ENCODE measurements at regions not wholly inside any gene's neighbourhood (a gene's known extent, or its start where the extent isn't known, plus 50 kb on each side); places are given as distances from the start of the nearest gene placed in this dataset.
"Not testable (repeated sequence)": the region's sequence is repeated elsewhere in the genome, so short reads cannot be mapped to it uniquely, and the experiment has no call there.

DNA sequence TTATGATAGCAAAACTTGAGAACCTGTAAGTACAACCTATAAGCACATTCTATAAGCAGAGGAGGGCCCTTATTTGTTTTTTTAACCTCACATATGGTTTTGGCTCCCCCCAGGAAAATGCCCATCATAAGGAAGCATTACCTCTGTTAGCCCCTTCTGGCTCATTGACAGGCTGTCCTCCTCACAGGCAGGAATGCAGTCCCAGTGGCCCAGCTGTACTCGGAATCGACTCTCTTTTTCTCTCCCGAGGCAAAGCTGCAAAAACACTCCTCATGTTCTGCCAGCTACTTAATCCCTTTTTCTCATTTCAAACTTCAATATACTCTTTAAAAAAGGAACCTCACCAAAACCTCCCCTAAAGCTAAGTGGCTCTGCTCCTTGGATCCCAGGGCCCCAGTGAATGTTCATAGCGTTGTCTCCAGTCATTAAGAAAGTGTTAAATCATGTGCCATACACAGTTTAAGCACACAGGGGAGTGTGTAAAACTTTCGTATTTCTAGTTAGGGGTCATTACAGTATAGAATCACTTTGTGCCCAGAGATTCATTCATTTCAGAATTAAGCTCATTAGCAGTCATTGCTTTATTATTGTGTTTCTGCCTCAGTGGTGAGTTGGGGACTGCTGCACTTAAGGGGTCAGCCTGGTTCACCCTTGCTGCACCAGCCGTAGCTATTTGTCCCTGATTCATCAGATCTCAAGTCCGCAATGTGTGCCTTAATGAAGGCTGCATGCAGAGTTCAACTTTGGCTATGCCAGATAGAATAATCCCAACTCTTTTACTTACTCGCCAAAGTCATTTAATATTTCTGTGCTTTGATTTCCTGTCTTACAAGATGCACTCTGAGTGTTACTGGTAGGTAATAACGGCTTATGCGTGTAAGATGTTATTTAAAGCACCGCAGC, 57.6 kb downstream of the JRKL start:
- no peak for DNase-seq (ENCODE audit: low read depth)

DNA sequence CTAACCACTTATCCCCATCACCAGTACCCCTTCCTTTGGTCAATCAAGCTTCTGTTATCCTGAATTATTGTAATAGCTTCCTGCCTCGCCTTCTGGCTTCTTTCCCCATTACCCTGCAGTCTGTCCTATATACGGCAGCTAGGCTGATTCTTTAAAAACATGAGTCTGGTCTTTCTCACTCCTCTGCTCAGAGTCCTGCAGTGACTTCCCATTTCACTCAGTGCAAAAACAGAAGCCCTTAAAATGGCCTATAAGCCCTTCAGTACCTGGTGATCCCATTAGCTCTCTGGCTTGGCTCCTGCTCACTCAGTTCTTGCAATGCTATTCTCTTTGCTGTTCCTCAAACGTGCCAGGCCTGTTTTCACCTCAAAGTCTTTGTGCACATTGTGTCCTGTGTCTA, 58.4 kb downstream of the JRKL start:
- DNase-seq (ENCODE audit: low read depth): no peak

DNA sequence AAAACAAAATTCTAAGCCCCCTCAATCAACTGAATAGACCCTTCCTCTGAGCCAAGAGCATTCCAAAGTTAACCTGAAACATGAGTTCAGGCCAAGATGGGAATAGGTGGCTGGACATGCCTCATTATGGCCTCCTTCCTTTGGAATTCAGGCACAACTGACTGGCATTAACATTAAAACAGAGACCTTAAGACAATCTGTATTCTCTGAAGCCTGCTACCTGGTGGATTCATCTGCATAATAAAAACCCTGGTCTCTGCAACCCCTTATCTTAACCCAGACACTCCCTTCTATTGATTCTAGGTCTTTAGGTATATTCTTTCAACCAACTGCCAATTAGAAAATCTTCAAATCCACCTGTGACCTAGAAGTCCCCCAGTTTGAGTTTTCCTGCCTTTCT, 66.3 kb downstream of the JRKL start:
- no peak for DNase-seq (ENCODE audit: low read depth)

DNA sequence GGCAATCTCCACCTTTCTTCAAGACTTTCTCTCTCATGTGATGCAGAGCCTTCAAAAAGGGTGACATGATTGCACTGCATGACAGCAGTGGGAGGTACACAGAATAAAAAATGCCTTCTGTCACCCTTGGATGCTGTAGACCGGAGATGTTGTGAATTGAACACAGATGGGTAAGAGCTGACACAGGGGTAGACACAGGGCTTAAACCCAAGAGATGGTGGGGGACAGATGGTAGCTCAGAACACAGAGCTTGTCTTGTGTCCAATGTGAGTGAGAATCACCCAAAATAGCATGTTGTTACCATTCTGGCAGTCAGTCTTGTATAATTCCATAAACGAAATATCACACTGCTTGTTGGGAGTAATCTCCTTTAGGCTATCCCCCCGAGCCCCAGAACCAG, 69.9 kb downstream of the JRKL start:
- DNase-seq (ENCODE audit: low read depth): no peak

DNA sequence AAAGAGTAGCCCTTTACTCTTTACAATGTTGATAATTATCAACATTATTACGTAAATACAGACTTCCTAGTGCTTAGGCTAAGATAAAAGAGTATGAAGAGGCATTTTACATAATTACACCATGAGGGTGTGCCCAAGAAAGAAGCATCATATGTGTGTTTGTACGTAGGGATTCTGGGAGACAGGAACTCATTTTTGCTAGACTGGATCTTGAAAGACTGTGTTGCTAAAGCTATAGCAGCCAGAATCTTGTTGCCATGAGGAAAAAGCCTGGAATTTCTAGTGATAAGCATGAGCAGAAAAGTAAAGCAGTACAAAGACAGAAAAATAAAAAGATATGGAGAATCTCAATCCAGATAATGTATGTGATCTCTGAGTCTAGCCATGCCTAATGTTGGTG, 72.1 kb downstream of the JRKL start:
- no peak for DNase-seq (ENCODE audit: low read depth)

DNA sequence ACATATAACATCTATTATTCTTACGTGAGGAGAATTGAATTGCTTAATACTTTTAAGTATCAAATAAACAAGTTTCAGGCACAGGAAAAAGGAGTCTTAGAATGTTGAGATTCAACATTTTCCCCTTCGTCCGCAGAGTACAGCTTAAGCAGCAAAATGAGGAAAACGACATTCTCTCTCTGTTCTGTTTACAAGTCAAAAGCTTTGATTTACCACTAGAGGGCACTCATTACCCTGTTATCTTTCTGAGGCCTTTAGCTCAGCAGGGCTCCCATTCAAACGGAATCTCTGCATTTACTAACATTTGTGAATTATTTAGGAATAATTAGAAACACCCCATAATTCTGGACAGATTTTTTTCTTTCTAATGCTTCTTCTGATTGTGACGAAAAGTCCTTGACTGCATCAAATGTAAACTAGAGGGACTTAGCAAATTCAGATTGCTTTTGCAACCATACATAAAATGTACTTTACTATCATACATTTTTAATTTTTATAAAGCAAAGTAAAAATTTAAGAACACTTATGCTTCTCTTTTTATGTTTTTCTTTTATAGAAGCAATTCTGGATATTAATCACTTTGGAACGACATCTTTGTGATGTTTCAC, 75.0 kb downstream of the JRKL start:
- peak; percentile 81 for DNase-seq (ENCODE audit: low read depth)

DNA sequence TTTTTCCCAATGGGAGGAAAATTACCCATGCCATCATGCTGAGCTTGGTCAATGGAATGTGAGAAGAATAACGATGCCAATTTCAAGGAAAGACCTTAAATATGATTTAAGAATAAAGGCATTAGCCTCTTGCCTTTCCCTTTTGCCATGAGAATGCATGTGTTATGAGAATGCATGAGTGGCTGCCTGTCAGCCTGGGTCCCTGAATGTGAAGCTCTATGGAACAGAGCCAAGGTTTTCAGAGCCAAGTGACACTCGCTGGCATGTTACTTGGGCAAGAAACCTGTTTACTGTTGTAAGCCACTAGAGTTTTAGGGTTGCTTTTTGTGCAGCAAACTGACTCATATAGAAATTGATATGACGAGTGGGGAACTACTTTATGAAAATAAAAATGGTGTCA, 75.7 kb downstream of the JRKL start:
- DNase-seq (ENCODE audit: low read depth): no peak

DNA sequence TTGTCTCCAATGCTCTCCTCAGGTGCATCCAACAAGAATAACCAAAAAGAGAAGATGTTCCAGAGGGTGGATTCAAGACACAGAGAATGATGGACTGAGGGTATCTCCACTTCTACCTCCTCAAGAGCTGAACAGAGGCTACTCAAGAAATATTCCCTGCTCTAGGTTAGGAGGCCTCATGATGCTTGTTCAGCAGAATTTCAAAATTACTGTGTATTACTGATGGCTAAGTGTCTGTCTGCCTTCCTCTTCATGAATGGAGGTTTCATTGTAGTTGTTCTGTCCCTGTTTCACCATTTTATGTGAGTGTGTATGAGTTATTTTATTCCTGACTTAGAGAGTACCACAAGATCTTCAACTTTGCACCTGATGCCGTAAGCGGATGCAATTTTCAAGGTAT, 76.8 kb downstream of the JRKL start:
- DNase-seq (ENCODE audit: low read depth): no peak

DNA sequence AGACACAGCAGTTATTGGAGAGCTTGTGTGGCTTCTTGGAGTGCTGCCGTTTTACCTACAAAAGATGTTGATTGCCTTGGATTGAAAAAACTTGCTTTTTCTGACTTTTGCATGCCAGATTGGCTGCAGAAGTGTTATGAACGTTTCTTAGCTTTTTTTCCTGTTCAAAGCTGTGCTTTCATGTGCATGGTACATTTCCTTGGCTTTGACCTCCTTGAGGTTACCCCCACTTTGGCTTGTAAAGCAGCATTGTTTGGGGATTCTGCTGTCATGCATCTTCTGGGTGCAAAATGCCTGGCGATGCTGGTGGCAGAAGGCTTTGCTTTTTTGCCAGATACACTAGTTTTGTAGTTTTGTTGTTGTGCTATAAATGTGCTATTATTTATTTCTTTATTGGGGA, 80.0 kb downstream of the JRKL start:
- no peak for DNase-seq (ENCODE audit: low read depth)

DNA sequence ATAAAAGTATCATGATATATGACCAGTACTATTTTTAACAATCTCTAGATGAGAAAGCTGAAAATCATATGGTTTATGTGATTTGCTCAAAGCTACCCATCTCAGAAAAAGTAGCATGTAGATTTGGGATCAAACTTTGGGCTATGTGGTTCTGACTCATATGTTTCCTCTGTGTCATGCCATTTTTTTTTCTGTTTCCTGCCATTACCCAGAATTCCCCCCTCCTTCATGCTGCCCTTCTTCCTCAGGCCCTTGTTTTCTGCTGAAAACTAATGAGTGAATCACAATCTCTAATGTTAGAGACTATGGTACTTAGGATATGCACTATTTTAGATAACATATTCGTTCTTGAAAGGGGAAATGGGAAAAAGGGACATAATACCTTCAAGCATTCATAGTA, 80.7 kb downstream of the JRKL start:
- DNase-seq (ENCODE audit: low read depth): no peak

DNA sequence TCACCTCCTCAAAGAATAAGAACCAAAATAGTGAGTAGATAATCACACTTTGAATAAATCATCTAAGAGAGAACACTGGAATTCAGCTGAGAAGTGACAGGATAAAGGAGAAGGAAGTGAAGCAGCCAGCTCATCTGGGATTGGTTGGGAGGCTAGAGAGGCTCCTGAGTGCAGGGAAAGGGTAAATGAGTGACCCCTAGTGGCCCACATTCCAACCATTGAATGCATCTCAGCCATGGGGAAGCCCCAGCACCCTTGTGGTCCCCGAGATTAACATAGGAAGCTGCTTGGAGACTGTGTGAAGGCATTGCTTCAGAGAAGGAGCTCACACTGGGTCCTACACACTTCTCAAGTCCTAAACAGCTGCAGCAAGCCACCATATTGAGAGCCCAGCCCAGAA, 82.3 kb downstream of the JRKL start:
- no peak for DNase-seq (ENCODE audit: low read depth)

DNA sequence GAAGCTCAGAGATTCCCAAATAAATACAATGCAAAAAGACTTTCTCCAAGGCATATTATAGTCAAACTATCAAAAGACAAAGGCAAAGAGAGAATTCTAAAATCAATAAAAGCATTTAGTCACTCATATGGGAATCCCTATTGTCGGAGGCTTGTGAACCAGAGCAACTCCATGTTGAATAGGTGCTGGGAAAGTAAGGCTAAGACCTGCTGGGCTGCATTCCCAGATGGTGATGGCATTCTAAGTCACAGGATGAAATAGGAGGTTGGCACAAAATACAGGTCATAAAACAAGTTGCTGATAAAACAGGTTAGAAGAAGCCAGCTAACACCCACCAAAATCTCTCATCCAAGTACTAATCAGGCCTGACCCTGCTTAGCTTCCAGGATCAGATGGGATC, 84.5 kb downstream of the JRKL start:
- DNase-seq (ENCODE audit: low read depth): no peak

DNA sequence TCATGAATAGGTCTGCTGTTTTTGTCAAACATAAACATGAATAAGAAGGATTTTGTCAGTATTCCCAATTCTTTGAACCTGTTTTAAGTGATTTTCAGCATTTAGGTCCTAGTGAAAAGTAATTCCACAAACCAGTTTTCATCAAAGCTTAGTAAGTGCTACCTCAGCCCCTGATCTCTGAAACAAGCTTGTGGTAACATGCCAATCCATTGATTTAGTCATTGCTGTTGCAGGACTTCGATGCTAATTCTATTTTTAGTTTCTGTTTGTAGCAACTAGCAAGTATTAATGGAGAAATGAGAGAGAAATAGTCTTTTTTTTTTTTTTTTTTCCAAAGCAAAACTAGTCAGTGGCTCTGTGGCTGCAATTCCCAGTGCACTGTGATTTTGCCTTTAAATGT, 91.4 kb downstream of the JRKL start:
- DNase-seq (ENCODE audit: low read depth): no peak

DNA sequence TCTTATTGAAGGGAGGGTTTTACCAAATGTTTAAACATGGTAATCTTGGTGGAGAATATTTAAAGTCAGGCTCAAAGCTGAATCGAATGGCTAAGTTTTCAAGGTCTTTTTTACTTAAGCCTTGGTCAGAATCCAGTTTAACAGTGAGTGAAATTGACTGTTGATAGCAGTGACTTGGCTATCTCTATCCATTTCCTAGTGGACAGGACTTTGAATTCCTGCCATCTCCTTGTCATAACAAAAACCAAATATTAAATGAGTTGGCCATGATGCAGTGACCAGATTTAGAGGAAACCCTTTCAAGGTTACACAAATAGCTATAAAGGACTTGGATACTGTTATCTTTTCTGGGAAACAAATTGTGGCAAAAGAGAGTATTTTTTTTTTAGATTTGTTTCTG, 92.0 kb downstream of the JRKL start:
- DNase-seq (ENCODE audit: low read depth): peak; percentile 16

DNA sequence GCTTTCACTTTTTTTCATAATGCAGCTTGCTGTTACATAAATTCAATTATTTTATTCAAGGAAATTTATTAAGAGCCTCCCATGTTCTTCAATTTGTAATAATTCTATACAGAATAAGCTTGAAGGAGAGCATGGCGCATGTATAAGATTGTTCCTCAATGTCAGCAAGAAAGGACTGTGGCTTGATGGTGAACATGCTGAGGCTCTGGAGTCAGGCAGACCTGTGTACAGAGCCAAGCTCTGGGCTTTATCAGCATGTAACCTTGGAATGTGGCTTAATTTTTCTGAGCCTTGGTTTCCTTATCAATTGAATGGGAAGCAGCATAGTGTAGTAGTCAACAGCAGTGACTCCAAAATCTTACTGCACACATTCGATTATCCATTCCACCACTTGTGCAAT, 92.4 kb downstream of the JRKL start:
- DNase-seq (ENCODE audit: low read depth): no peak

DNA sequence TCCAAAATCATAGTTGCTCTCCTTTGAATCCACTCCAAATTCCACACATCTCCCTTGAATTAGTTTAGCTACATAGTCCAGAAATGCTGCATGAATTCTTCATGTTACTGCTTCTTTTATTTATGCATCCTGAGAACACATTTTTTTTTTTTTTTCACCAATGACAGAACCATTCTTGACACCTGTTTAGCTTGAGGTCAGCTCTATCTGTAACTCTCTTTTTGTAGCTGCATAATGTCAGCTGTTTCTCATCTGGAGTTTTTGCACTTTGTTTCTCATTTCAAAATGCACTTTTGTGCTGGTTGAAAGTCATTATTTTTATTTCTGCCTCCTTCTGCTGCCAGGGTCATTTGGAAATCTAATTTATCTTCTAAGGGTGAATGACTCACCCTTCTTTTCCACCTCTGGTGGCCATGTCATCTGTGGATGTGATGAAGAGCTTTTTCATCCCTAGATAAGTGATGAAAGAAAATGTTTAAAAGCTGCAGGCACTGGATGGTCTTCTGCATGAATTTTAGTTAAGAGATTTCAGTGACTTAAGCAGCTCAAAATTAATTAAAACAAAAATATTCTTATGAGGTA, 93.7 kb downstream of the JRKL start:
- peak; percentile 58 for DNase-seq (ENCODE audit: low read depth)

DNA sequence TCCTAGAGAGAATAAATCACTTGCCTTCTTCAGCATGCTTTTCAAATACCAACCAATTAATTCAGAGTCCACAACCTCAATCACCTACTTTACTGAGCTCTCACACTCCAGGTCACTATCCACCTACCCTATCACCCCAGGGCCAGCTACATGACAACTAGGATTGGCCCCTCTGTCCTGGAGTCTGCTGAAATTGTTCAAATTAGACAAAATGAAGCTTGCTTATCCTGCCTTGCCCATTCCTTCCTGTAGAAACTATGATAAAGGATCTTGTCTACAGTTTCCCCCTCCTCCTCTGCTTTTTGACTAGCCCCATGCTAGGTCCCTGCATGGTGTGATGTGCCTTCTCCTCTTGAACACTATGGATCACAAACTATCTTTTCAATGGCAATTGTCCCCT, 94.5 kb downstream of the JRKL start:
- no peak for DNase-seq (ENCODE audit: low read depth)

DNA sequence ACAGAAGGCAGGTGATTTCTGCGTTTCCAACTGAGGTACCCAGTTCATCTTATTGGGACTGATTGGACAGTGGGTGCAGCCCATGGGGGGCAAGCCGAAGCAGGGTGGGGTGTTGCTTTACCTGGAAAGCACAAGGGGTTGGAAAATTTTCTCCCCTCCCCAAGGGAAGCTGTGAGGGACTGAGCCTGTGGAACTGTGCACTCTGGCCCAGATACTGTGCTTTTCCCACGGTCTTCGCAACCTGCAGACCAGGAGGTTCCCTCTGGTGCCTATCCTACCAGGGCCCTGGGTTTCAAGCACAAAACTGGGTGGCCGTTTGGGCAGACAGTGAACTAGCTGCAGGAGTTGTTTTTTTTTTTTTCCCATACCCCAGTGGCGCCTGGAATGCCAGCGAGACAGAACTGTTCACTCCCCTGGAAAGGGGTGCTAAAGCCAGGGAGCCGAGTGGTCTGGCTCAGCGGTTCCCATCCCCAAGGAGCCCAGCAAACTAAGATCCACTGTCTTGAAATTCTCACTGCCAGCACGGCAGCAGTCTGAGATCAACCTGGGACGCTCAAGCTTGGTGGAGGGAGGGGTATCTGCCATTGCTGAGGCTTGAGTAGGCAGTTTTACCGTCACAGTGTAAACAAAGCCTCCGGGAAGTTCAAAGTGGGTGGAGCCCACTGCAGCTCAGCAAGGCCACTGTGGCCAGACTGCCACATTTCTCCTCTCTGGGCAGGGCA, 97.2 kb downstream of the JRKL start:
- peak; percentile 70 for DNase-seq (ENCODE audit: low read depth)

DNA sequence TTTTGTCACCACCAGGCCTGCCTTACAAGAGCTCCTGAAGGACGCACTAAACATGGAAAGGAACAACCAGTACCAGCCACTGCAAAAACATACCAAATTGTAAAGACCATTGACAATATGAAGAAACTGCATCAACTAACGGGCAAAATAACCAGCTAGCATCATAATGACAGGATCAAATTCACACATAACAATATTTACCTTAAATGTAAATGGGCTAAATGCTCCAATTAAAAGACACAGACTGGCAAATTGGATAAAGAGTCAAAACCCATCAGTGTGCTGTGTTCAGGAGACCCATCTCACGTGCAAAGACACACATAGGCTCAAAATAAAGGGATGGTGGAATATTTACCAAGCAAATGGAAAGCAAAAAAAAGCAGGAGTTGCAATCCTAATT, 99.1 kb downstream of the JRKL start:
- DNase-seq (ENCODE audit: low read depth): not testable (repeated sequence)

DNA sequence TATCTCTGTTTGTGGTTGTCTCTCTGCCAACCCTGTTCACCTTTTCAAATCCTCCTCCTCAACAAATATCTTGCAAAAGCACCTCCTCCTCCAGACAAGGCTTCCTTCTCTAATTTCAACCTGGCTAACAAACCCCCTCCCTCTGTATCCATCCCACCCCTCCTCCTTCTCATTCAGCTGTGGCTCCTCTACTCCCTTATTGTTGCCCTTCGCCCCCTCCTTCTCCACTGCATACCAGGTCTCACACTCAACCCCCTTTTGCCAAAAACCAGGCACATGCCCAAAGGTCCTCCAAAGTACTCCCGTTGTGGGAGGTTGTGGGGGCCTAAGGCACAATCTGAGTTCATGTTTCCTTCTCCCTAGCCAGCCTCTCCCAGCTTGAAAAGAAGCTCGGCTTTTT, 110.6 kb downstream of the JRKL start:
- DNase-seq (ENCODE audit: low read depth): no peak

DNA sequence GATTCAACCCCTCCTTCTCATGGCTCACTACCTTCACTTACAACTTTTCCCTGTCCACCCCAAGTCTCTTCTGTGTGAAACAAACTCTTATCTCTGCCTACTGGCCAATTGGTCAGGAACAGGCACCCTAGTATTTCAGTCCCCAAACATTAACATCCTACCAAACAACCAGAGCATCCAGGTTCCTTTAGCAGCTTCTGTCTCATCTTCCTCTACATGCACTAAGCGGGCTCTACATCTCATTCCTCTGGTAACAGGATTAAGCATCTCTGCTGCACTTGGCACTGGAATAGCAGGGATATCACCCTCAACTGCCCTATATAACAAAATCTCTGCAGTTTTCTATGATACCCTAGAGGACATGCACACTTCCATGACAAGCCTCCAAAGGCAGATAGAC, 116.2 kb downstream of the JRKL start:
- no peak for DNase-seq (ENCODE audit: low read depth)

DNA sequence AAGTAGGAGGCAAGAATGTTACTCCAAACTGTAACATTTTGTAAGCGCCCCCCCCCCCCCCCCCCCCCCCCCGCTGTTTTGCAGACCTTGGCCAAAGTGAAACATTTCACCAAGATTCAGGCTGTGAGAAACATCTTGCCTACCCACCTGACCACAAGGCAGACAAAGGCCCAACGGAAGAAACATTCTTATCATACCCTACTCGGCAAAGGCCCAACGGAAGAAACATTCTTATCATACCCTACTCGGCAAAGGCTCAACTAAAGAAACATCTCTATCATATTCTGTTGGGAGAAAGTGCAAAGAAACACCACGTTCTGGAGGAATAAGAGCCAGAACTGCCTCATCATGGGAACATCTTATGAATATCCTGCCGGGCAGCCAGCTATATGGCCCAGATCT, 117.1 kb downstream of the JRKL start:
- peak; percentile 57 for DNase-seq (ENCODE audit: low read depth)

DNA sequence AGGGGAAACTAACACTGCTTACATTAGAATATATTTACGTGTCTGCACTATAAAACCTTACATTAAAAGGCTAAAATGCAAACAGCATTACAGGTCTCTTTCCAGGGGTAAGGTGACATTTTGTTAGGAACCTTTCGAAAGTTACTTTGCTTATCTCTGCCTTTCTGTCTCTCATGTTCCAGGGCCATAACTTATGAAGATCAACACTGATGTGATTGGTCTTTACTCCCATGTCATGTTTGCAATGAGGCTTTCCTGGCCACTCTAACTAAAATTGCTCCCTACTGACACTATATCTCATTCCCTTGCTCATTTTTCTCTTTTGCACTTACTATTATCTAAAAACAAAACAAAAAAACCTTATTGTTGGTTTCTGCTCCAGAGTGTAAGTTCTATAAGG, 119.0 kb downstream of the JRKL start:
- DNase-seq (ENCODE audit: low read depth): no peak
